ENCODE measurements at regions not wholly inside any gene's neighbourhood (a gene's known extent, or its start where the extent isn't known, plus 50 kb on each side); places are given as distances from the start of the nearest gene placed in this dataset.

- no peaks in the 10 kb centered on the region for H3K9me3 ChIP-seq (ENCODE audit: low read depth)
- no peak overlapping the region for H3K4me3 ChIP-seq
- no peak overlapping the region for H3K27ac ChIP-seq
- TF ChIP-seq CTCF (IDR thresholded peaks at IDR 0.05; ENCODE audit: low read depth, low read length), result no peak
- no peak for DNase-seq (ENCODE audit: low read depth in 1 of 2, low spot score in 1 of 2)
- no peaks in the 10 kb centered on the region for H3K27me3 ChIP-seq
- no peaks in the 10 kb centered on the region for H3K36me3 ChIP-seq
- no peaks in the 10 kb centered on the region for H3K4me1 ChIP-seq (ENCODE audit: low read depth)
These were observed 604.8 kb upstream of the PFKP start for GRCh38 chr10:2462581-2462980.

- H3K9me3 ChIP-seq (ENCODE audit: low read depth), result no peaks in the 10 kb centered on the region
- no peak for TF ChIP-seq CTCF (IDR thresholded peaks at IDR 0.05; ENCODE audit: low read depth, low read length)
- no peak for DNase-seq (ENCODE audit: low read depth in 1 of 2, low spot score in 1 of 2)
- no peaks in the 10 kb centered on the region for H3K4me1 ChIP-seq (ENCODE audit: low read depth)
- H3K27me3 ChIP-seq, result no peaks in the 10 kb centered on the region
- H3K27ac ChIP-seq, result no peak overlapping the region
- H3K36me3 ChIP-seq, result no peaks in the 10 kb centered on the region
- no peak overlapping the region for H3K4me3 ChIP-seq
These were observed 606.5 kb upstream of the PFKP start for GRCh38 chr10:2460812-2461211.

- no peak for DNase-seq (ENCODE audit: low read depth in 1 of 2, low spot score in 1 of 2)
- TF ChIP-seq CTCF (IDR thresholded peaks at IDR 0.05; ENCODE audit: low read depth, low read length), result no peak
- no peak overlapping the region for H3K27ac ChIP-seq
- H3K9me3 ChIP-seq (ENCODE audit: low read depth), result no peaks in the 10 kb centered on the region
- H3K36me3 ChIP-seq, result no peaks in the 10 kb centered on the region
- no peak overlapping the region for H3K4me3 ChIP-seq
- no peaks in the 10 kb centered on the region for H3K27me3 ChIP-seq
- no peaks in the 10 kb centered on the region for H3K4me1 ChIP-seq (ENCODE audit: low read depth)
These were observed 607.6 kb upstream of the PFKP start for GRCh38 chr10:2459713-2460112.

GRCh38 chr10:2456834-2457233 lies 610.5 kb upstream of the PFKP start:
- no peak for TF ChIP-seq CTCF (IDR thresholded peaks at IDR 0.05; ENCODE audit: low read depth, low read length)
- no peak for DNase-seq (ENCODE audit: low read depth in 1 of 2, low spot score in 1 of 2)
- H3K36me3 ChIP-seq, result no peaks in the 10 kb centered on the region
- H3K4me3 ChIP-seq, result no peak overlapping the region
- H3K9me3 ChIP-seq (ENCODE audit: low read depth), result no peaks in the 10 kb centered on the region
- H3K4me1 ChIP-seq (ENCODE audit: low read depth), result no peaks in the 10 kb centered on the region
- H3K27ac ChIP-seq, result no peak overlapping the region
- H3K27me3 ChIP-seq, result no peaks in the 10 kb centered on the region

- no peak for TF ChIP-seq CTCF (IDR thresholded peaks at IDR 0.05; ENCODE audit: low read depth, low read length)
These were observed 622.0 kb upstream of the PFKP start for GRCh38 chr10:2445370-2445769.

GRCh38 chr10:2439983-2440382 lies 627.4 kb upstream of the PFKP start:
- Histone ChIP-seq H3K4me3 (no peak overlapping the region), H3K9me3 (ENCODE audit: low read depth) (no peaks in the 10 kb centered on the region), H3K4me1 (ENCODE audit: low read depth) (no peaks in the 10 kb centered on the region), H3K27me3 (no peaks in the 10 kb centered on the region), H3K36me3 (no peaks in the 10 kb centered on the region), H3K27ac (no peak overlapping the region)
- DNase-seq (ENCODE audit: low read depth in 1 of 2, low spot score in 1 of 2), result no peak
- TF ChIP-seq CTCF (IDR thresholded peaks at IDR 0.05; ENCODE audit: low read depth, low read length), result no peak

More at GRCh38 chr10:2445370-2445769, 622.0 kb upstream of the PFKP start:
- H3K9me3 ChIP-seq (ENCODE audit: low read depth), result no peaks in the 10 kb centered on the region
- DNase-seq (ENCODE audit: low read depth in 1 of 2, low spot score in 1 of 2), result no peak
- no peak overlapping the region for H3K27ac ChIP-seq
- no peaks in the 10 kb centered on the region for H3K27me3 ChIP-seq
- no peak overlapping the region for H3K4me3 ChIP-seq
- no peaks in the 10 kb centered on the region for H3K4me1 ChIP-seq (ENCODE audit: low read depth)
- no peaks in the 10 kb centered on the region for H3K36me3 ChIP-seq

All from cardiac muscle cell (in vitro differentiated cells and primary cell).